NAMALWA (cell line): ENCODE measurements at regions not wholly inside any gene's neighbourhood (a gene's known extent, or its start where the extent isn't known, plus 50 kb on each side); places are given as distances from the start of the nearest gene placed in this dataset.

Source experiments
- DNase-seq: peaks from one replicate; pipeline ENCODE4 v3.0.0-alpha.2; 2015; ENCODE audit warnings: low spot score

DNA sequence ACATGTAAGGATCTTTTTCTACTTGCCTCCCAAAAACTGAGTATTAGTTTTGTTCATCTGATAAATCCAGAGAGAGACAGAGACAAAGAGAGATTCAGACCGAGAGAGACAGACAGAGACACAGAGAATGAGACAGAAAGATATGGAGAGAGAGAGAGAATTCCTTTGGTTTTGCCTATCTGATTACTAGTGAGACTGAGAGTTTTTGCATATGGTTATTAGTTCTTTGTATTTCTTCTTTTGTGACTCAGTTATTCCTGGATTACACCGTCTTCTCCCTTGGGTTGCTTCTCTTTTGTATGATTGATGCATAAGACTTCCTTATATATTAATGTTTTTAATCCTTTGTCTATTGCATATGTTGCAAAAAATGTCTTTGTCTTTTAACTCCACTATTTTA lies 91.2 kb upstream of the SPATA31C2 start:
- DNase-seq, result no peak

DNA sequence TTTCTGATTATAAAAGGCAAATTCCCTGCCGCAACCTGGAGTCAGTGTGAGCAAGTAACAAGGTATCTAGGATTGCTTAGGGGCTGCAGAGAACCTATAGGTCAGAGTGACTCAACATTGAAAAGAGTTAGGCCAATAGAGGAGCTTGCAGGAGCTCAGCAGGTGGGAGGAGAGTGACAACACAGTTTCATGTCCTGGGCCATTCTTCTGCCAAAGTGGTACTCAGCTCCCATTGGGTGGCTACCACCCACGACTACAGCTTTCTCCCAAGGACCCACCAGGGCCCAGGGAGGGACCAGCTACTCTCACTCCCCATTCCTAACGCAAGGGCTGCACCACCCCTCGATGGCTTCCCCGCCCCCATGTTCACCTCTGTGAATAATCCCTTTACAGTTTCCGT lies 86.7 kb upstream of the SPATA31C2 start:
- DNase-seq, result no peak

DNA sequence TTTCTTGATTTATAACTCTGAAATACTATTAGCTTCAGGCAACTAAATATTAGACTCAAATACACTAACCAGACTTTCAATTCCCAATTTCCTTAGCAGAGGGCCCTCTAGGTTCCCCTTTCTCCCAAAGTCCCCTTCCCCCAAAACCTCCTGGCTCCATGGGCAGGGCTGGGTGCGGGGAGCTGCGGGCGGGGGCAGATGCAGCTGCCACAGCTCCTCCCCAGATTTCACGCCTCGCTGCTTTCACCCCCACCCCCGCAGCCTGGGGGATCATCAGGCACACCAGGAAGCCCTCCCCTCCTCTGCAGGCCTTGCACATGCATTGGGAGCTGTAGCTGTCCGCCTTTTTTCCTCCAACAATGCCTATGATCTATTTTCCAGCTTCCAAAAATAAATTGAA lies 82.8 kb upstream of the SPATA31C2 start:
- no peak for DNase-seq

DNA sequence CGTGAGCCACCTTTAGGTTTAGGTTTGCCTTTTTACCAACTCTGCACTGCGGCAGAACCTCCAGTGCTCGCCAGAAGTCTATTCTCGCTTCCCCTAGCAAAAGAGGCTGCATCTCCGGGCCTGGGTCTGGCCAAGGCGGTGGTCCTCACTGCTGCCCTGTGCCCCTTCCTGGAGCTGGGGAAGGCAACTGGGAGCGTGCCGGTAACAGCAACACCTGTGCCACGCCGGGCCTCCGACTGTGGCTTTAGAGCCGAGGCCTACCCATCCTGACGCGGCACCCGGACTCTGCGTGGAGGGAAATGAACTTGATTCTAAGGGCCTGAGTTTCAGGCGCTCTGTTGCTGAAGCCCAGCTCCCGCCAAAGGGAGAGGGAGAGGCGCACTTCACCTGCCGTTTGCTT lies 82.4 kb upstream of the SPATA31C2 start:
- DNase-seq, result no peak

DNA sequence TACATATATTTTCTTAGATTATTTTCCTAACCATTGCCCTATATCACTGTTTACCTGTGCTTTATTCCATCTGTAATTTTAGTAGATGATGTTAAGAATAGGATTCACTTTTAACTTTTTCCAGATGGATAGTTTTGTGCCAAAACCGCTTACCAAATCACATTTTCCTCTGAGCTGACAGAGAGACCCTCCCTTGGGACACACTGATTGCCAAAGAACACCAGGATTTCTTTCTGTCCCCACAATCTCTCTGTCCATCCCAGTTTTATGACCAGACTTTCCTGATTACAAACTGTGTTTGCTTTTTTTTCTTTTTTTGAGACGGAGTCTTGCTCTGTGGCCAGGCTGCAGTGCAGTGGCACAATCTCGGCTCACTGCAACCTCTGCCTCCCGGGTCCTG lies 81.3 kb upstream of the SPATA31C2 start:
- no peak for DNase-seq

DNA sequence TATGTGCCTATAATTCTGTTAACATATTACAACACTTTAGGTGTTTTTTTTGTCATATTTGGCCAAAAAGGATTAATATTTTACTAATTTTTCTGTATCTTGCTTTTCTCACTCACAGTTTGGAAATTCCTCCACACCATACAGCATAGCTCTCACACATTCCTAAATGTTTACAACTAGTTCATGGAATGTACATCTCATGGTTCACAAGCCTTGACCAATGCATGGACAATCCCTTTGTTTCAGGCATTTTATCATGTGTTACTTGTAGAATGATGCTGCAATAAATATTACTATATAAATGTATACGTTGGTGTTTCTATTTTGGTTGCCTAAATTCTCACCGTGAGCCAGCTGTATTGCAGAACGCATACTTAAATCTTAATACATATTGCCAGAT lies 80.5 kb upstream of the SPATA31C2 start:
- DNase-seq, result no peak

DNA sequence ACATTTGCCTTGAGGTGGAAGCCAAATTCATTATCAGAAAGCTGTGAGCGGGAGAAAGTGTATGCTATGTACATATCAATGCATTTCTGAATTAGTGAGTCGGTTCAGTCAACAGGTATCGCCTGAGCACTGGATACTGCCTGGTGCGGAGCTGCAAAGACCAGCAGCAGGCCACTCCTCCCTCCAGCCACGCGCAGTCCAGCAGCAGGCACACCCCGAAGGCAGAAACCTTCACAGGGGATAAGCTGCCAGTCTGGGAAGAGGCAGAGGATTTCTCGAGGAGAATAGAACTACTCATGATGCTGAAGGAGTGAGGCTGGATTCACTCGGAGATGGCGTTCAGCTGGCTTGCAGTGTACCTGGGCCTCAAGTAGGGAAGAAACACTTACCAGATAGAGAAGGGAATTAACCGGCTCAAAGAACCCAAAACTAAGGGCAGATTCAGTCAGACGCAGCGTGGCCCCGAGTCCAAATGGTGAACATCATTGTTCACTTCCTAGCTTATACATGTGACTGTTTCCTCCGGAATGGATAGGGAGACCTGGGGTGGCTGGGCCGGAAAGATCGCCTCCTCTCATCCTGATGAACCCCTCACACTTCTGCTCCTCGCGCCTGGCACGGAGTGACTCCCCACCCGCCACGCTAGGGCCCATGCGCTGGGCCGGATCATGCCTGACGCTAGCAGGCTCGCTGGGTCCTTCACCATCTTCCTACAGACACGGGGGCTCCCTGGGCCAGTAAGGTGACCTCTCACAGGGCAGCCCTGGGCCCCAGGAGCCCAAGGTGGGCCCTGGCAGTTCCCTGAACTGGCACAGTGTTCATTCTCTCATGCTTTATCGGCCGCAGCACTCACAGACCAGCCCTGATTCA lies 78.1 kb upstream of the SPATA31C2 start:
- no peak for DNase-seq

DNA sequence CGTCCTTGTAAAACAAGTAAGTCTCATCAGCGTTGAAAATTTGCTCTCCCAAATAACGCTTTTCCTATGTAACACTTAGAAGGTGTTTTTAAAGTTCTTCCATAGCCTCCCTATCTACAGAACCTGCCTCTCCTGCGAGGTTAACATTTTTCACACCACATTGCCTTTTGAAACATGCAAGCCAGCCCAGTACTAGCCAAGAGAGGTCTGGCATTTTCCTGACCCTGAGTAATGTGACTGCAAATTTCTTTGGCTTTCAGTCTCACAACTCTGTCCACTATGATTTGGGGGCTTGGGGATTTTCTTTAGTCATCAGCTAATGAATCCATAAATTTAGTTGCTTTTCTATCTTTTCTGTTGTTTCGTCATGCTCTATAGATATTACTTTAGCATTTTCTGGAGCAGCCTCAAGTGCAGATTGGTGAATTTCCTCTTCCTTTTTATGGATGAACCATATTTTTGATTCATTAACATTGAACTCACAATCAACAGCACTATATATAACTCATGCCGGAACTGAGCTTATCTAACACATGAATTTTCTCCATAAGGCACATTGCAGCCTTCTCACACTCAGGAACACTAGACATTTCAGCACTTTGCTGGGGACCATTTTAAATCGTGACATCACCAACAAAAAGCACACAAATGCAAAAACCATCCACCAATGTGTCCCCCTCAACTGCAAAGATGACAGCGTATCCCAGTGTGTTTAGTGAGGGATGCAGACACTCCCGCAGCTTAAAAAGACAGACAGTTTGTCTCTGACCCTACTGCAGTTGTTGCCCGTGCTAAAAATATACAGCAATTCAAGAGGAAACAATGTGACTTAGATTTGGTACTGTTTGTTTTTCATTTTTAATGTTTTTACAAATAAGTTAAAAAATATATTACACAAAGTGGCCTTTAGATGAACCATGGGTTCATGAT lies 77.2 kb upstream of the SPATA31C2 start:
- no peak for DNase-seq

DNA sequence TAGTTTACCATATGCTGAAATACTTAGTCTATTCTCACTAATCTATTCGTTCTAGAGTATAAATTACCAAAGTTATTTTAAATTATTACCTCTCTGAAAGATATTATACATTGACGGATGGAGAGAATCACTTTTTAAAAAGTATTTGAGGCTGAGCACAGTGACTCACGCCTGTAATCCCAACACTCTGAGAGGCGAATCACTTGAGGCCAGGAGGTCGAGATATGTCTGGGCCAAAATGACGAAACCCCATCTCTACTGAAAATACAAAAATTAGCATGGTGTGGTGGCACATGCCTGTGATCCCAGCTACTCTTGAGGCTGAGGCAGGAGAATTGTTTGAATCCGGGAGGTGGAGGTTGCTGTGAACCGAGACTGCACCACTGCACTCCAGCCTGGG lies 64.0 kb upstream of the SPATA31C2 start:
- no peak for DNase-seq

DNA sequence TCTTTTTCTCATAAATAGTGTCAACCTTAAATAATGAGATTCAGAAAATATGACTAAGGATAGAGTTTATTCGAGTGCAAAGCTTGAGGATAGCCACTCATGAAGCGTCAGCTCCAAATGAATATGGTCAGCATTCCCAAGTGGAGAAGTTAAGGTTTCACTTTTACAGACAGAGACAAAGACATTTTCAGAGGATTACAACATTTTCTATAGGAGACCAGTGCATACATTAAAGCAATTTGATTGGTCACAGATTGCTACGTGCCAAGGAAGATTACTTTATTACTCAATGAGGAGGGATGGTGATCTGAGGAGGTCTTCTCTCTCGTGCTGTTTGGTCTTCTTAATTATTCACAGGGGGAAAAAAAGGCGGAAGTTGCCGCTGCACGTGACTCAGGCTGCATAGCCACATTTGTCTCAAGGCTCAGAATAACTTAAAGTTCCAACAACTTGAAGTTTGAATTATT lies 60.1 kb upstream of the SPATA31C2 start:
- DNase-seq, result no peak

DNA sequence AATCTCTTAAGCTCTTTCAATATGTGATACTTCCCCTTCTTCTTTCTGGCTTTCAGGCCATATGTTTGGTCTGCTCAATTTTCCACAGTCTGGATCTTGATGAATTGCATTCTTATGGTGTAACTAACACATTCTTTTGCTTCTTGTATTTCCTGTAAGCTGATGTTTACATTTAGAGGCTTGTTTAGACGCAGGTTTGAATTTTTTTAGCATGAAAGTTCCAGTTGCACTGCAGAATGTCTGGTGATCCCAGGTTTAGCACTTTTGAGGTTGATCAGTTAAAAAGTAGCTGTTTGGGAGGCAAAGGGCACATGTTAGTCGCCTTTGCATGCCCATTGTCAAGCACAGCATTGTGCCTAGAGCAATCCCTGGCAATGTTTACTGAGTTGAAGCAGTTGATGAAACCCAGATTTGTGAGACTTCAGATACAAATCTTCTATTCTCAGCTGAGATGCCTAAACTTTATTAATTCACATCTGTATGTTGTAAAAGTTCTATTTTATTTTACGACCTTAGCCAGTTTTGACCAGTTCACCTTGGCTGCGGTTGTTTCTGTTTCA lies 59.6 kb upstream of the SPATA31C2 start:
- no peak for DNase-seq

DNA sequence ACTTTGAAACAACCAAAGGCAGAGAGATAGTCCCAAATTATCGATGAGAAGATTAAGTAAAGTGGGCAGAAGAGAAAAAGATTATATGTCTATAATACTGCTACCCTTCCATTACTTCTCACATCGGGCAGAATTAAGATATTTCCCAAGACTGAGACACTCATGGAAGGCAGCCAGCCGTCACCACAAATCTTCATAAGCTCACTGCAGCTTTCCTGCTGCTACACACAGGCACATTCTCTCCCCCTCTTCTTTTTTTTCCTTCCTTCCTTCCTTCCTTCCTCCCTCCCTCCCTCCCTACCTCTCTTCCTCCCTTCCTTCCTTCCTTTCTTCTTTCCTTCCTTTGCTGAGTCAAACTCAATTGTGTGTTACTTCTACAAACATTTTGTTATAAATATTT lies 58.7 kb upstream of the SPATA31C2 start:
- no peak for DNase-seq

DNA sequence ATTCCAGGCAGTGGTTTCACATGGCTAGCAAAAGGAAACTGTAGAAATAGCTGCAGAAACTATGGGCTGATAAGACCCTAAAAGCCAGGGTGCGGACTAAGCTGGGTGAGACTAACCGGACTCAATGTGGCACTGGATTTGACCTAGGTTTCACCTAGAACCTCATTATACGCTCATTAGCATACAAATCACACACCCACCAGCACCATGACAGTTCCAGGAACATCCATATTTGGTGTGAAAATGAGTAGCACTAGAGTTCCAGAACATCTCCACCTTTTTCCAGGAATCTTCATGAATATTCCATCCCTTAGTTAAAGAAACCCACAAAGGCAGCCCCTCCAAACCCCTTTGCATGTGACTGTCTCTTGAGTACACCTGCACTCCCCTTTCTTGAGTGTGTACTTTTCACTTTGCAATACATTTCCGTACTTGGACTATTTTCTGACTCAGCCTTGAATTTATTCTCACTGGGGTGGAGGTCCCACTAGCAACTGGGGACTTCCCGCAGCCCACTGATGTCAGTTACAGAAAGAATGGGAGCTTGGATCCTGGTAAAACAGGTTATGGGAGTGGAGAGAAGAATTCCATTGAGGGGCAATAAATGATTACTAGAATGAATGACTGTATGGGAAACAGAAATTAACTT lies 58.0 kb upstream of the SPATA31C2 start:
- DNase-seq, result no peak

DNA sequence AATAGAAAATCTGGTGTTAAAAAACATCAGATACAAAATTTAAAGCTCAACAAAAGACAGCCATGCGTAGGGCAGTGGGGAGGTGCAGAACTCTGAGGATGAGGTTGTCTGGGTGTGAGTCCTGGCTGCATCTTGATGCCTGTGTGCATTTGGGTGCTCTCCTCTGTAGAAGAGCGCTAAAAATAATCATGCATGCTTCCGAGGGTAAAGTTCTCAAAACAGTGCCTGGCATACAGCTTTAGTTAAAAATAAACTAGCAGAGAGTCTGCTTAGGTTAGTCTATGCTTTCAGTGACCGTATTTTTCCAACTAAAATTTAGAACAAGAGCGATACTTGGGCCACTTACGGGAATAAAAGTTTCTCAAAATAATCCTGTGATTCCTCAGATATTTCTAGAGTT lies 55.5 kb upstream of the SPATA31C2 start:
- no peak for DNase-seq

DNA sequence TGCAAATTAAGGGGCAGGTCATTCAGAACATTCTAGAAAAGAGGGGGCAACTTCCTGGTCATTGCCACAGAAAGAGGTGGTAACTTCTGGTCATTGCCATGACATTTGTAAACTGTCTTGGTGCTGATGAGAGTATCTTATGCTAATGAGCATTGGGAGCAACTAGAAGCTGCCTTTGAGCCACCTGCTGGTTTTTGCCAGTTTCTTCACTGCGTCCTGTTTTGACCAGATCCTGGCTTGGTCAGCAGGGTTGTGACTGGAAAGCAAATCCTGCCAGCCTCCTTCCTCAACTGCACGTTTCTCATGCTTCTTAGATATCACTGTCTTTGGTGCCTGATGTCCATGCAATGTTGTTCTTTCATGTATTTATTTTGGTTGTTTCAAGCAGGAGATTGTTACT lies 53.2 kb upstream of the SPATA31C2 start:
- DNase-seq, result no peak

DNA sequence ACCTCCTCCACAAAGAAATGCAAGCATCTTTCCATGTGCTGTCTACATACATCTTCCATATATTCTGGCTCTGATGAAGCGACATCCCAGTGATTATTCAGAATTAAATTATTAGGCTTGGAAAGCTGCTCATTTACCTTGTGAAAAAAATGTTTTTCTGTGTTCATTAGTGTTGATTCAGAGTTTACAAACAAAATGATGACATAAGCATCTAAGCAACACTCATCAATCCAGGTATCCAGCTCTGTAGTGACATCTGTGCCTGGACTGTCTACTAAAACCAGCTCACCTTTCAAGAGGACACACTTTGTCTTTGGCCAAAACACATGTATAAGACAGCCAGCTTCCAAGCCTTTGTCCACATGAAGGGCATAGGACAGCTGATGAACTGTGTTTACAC lies 51.1 kb upstream of the SPATA31C2 start:
- no peak for DNase-seq
